ENCODE measurements at regions not wholly inside any gene's neighbourhood (a gene's known extent, or its start where the extent isn't known, plus 50 kb on each side); places are given as distances from the start of the nearest gene placed in this dataset.
A peak's percentile ranks its signal among the peaks of the same experiment; 100 is the strongest.

DNA sequence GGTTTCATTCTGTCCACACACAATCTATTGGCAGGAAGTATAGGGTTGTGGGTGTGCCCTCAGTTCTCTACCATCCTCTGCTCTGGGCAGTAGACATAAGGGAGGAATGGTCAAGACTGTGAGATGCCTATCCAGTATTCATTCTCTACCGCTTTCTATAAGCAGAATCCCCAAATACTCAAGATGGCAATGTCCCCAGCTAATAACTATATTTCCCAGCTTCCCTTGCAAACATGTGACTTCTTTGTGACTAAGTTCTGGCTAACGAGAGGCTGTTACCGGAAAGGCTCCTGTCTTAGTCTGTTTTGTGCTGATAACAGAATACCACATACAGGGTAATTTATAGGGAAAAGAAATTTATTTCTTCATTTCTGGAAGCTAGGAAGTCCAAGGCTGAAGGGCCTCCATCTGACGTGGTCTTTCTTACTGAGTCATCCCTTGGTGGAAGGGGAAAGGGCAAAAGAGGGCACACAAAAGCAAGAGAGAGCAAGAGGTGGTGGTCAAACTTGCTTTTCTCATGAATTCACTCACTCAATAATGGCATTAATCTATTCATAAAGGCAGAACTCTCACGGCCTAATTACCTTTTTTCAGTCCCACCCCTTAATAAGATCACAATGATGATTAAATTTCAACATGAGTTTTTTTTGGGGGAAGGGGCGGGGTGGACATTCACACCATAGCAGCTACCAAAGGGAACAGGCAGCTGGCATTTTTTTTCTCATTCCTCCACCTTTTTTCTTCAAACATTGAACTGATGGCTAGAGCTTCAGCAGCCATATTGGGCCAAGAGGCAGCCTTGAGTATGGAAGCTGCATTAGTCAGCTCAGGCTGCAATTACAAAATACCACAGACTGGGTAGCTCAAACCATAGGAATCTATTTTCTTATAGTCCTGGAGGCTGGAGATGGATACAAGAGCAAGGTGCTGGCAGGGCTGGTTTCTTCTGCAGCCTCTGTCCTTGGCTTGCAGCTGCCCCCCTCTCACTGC lies 109.7 kb upstream of the OR9Q1 start:
- 83% methylated on average over 5 of the region's 6 CpGs for WGBS
- peak; percentile 72 for DNase-seq (ENCODE audit: extremely low spot score)
- H3K4me3 ChIP-seq, result no peak overlapping the region
- H3K36me3 ChIP-seq, result no peaks in the 10 kb centered on the region
- intact Hi-C loops (cut with DNase I), result no loop called here
- TF ChIP-seq EP300 (IDR thresholded peaks at IDR 0.05), result no peak
- TF ChIP-seq POLR2A (IDR thresholded peaks at IDR 0.05; ENCODE audit: low read depth), result no peak
- TF ChIP-seq POLR2AphosphoS5 (IDR thresholded peaks at IDR 0.05), result no peak
- TF ChIP-seq, protein P1, sequence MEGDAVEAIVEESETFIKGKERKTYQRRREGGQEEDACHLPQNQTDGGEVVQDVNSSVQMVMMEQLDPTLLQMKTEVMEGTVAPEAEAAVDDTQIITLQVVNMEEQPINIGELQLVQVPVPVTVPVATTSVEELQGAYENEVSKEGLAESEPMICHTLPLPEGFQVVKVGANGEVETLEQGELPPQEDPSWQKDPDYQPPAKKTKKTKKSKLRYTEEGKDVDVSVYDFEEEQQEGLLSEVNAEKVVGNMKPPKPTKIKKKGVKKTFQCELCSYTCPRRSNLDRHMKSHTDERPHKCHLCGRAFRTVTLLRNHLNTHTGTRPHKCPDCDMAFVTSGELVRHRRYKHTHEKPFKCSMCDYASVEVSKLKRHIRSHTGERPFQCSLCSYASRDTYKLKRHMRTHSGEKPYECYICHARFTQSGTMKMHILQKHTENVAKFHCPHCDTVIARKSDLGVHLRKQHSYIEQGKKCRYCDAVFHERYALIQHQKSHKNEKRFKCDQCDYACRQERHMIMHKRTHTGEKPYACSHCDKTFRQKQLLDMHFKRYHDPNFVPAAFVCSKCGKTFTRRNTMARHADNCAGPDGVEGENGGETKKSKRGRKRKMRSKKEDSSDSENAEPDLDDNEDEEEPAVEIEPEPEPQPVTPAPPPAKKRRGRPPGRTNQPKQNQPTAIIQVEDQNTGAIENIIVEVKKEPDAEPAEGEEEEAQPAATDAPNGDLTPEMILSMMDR (IDR thresholded peaks at IDR 0.05), result no peak
- no peak overlapping the region for H3K27ac ChIP-seq (replicated peaks in 1 of 4)
- H3K4me1 ChIP-seq, result no peaks in the 10 kb centered on the region
- peaks cover 0 to 5% (median 0%) of the 10 kb centered on the region in 4 donors for H3K9me3 ChIP-seq
- no peaks in the 10 kb centered on the region for H3K27me3 ChIP-seq

DNA sequence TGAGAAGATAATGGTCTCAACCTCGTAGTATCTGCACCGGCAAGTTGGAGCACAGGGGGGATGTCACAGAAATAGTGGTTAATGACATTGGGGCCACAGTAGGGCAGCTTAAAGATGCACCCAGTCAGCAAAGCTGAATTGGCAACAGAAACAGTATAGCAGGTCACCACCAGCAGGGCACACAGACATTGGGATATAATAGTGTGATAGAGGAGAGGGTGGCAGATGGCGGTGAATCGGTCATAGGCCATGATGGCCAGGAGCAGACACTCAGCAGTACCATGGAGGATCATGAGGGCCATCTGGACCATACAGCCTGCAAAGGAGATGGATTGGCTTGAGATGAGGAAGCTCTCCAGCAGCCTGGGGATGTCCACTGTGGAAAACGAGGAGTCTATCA lies 106.0 kb upstream of the OR9Q1 start:
- H3K4me1 ChIP-seq, result no peaks in the 10 kb centered on the region
- WGBS, result 91% methylated on average over 5 of the region's 5 CpGs
- H3K4me3 ChIP-seq, result no peak overlapping the region
- no peaks in the 10 kb centered on the region for H3K27me3 ChIP-seq
- no peak overlapping the region for H3K27ac ChIP-seq (replicated peaks in 1 of 4)
- peak; percentile 60 for DNase-seq (ENCODE audit: extremely low spot score)
- no peak for TF ChIP-seq POLR2A (IDR thresholded peaks at IDR 0.05; ENCODE audit: low read depth)
- intact Hi-C loops (cut with DNase I), result no loop called here
- H3K9me3 ChIP-seq, result peaks cover 0 to 5% (median 0%) of the 10 kb centered on the region in 4 donors
- H3K36me3 ChIP-seq, result no peaks in the 10 kb centered on the region

DNA sequence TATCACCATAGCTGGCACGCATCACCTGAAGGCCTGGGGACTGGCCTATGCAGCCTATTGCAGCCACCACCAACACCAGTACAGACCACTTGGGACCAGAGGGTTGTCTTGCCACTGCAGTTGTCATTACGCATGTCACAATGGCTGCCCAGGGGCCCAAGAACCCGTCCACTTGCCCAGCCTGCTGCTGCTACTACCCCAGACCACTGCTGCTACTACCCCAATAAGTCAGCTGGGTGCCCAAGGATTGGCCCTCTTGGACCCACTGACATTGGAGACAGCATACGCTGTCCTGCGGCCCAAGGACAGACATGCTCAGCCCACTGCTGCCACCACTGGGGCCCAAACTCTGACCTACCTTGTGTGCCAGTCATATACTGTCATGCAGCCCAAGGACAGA lies 102.7 kb upstream of the OR9Q1 start:
- intact Hi-C loops (cut with DNase I), result no loop called here
- Histone ChIP-seq H3K27me3 (no peaks in the 10 kb centered on the region), H3K4me3 (no peak overlapping the region), H3K4me1 (no peaks in the 10 kb centered on the region), H3K27ac (replicated peaks in 1 of 4) (no peak overlapping the region), H3K9me3 (peaks cover 0 to 1% (median 0%) of the 10 kb centered on the region in 4 donors), H3K36me3 (no peaks in the 10 kb centered on the region)
- no peak for DNase-seq (ENCODE audit: extremely low spot score)
- WGBS, result 80% methylated on average over 2 of the region's 5 CpGs
- TF ChIP-seq, protein P1 (IDR thresholded peaks at IDR 0.05), result no peak
- TF ChIP-seq POLR2AphosphoS5 (IDR thresholded peaks at IDR 0.05), result no peak
- TF ChIP-seq POLR2A (IDR thresholded peaks at IDR 0.05; ENCODE audit: low read depth), result no peak
- no peak for TF ChIP-seq EP300 (IDR thresholded peaks at IDR 0.05)

DNA sequence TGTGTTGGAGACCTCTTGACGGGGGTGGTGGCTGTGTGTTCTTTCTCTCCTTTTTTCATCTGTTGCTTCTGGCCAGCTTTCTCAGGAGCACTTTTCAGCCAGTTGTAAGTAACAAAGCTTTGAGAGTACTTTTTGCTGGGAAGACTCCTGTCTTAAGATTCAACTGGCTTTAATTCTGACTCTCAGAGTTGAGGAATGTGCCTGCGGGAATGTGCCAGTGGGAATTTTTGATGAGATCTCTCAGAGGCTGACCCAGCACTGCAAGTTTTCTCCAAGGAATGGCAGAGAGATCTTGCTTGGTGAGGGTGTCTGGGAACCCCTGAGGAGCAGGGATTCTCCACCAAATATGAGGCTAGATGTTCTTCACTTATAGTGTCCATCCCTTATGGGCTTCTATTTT lies 91.6 kb upstream of the OR9Q1 start:
- no peaks in the 10 kb centered on the region for H3K4me1 ChIP-seq
- intact Hi-C loops (cut with DNase I), result no loop called here
- no peak overlapping the region for H3K27ac ChIP-seq (replicated peaks in 1 of 4)
- no peaks in the 10 kb centered on the region for H3K36me3 ChIP-seq
- no peak for DNase-seq (ENCODE audit: extremely low spot score)
- WGBS, result 88% methylated on average over 2 of the region's 2 CpGs
- no peak for TF ChIP-seq POLR2AphosphoS5 (IDR thresholded peaks at IDR 0.05)
- no peak for TF ChIP-seq POLR2A (IDR thresholded peaks at IDR 0.05; ENCODE audit: low read depth)
- no peak for TF ChIP-seq EP300 (IDR thresholded peaks at IDR 0.05)
- TF ChIP-seq, protein P1 (IDR thresholded peaks at IDR 0.05), result no peak
- no peak overlapping the region for H3K4me3 ChIP-seq
- no peaks in the 10 kb centered on the region for H3K9me3 ChIP-seq
- H3K27me3 ChIP-seq, result no peaks in the 10 kb centered on the region

DNA sequence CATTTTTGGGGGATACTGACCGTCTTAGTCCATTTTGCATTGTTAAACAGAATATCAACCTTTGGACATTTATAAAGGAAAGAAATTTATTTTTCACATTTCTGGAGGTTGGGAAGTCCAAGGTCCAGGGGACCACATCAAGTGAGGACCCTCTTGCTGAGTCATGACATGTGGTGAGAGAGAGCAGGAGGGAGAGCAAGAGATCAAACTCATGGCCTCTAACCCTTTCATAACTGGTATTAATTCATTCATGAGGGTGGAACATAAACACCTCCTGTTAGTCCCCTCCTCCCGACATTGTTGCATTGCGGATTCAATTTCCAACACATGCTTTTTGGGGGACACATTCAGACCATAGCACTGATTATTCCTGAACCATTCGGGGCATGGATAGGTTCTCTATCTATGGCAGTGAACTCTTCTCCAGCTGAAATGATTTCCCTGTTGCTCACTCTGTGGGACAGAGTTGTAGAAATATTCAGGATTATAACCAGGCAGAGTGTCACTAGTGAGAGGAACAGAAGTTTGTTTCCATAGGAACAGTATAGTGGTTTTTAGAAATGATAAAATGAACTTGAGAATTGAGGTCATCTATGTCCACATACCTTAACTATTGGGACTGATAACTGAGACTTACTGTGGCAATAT lies 88.2 kb upstream of the OR9Q1 start:
- H3K27ac ChIP-seq (replicated peaks in 1 of 4), result no peak overlapping the region
- peak; percentile 17 for DNase-seq (ENCODE audit: extremely low spot score)
- TF ChIP-seq, protein P1 (IDR thresholded peaks at IDR 0.05), result no peak
- TF ChIP-seq EP300 (IDR thresholded peaks at IDR 0.05), result no peak
- TF ChIP-seq POLR2AphosphoS5 (IDR thresholded peaks at IDR 0.05), result no peak
- no peak for TF ChIP-seq POLR2A (IDR thresholded peaks at IDR 0.05; ENCODE audit: low read depth)
- H3K36me3 ChIP-seq, result no peaks in the 10 kb centered on the region
- intact Hi-C loops (cut with DNase I), result no loop called here
- no peak overlapping the region for H3K4me3 ChIP-seq
- no peaks in the 10 kb centered on the region for H3K4me1 ChIP-seq
- H3K9me3 ChIP-seq, result no peaks in the 10 kb centered on the region
- no peaks in the 10 kb centered on the region for H3K27me3 ChIP-seq
- WGBS, result 83% methylated on average over 4 of the region's 4 CpGs

All from esophagus muscularis mucosa (tissue), 4 donors.